ENCODE measurements at regions not wholly inside any gene's neighbourhood (a gene's known extent, or its start where the extent isn't known, plus 50 kb on each side); places are given as distances from the start of the nearest gene placed in this dataset.

- DNase-seq (ENCODE audit: low spot score): no peak
These were observed 724.4 kb upstream of the SLITRK5 start for GRCh38 chr13:86946734-86947133.

DNA sequence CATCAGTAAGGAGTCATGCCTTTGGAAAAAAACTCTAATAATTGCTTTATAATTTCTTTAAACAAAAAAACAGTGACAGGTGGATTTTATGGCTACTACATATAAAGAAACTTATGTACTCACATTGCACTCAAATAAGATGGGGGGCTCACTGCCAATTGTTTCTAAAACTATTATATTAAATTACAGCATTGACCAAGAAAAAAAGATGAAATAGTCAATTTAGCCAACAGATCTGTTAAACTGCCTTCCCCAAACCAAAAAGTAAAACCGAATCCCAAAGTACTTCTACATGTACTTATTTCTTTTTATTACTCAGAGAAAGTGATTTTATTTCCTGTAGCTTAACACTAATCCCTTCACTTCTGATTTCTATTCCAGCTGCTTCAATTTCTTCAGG, 716.8 kb upstream of the SLITRK5 start:
- DNase-seq (ENCODE audit: low spot score): no peak

DNA sequence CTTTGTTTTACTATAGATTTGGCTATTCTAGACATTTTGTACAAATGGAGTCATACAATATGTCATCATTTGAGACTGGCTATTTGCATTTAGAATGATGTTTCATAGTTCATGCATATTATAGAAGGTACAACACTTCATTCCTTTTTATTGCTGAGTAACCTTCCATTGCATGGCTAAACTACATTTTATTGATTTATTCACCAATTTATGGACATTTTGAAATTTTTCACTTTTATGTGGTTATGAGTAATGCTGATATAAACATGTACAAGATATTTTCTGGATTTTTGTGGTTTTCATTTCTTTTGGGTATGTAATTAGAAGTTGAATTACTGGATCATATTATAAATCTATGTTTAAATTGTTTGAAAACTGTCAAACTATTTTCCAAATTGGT, 710.3 kb upstream of the SLITRK5 start:
- DNase-seq (ENCODE audit: low spot score): no peak

DNA sequence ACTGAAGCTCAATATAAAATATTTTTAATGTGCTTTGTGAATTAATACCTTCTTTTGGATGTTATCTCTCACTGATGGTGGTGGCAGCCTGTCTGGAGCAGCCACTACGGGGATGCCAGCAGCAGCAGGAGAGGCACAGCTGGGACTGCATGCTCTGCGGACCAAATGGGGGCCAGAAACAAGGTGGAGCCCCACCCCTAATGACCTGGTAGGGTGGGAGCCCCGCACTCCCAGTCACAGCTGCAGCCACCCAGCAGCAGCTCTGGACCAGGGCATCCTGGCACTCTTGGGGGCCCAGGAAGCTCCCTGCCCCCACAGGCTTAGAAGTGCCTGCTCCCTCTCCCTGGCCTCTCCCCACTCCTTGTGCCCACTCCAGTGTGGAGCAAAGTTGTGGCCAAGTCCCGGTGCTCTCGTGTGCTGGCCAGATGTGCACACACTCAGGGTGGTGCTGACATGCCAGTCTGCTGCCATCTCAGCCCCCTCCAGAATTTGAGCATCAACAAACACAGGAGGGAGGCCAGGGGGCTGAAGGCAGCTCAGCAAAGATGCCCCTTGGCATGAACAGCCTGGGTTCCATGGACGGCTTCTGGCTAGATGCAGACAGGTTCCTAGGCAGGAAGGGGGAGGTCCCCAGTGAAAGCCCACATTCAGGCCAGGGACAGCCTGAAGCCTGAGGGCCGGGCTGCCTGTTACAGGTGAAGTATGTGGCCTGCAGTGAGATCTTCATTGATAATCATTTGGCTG, 696.7 kb upstream of the SLITRK5 start:
- no peak for DNase-seq (ENCODE audit: low spot score)

GRCh38 chr13:86974995-86975328, 696.2 kb upstream of the SLITRK5 start:
- DNase-seq (ENCODE audit: low spot score): no peak

DNA sequence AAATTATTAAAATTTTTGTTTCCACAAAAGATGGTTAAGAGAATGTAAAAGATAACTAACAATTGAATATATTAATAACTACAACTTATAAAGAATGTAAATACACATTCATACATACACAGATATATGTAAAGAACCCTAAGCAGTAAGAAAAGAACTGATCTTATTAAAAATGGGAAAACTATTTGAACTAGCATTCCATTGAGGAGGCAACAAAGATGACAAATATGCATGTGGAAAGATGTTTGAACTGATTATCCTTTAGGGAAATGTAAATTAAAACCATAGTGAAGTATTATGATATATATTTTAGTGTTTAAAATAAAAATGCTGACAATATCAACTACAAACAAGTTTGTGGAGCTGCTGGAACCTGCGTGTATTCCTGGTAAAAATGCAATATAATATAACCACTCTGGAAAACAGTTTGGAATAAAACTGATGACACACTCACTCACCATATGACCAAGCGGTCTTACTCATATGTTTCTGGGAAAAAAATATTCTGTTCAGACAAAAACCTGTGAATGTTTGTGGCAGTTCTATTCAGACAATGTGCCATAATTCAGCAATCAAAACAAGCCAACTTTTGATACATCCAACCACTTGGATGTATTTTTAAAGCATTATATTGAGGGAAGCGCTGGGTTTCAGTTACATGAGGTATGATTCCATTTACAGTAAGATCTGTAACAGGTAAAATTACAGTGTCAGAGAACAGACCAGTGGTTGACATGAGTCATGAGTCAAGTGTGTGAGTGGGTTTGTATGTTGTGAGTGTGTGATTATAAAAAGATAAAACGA, 694.4 kb upstream of the SLITRK5 start:
- DNase-seq (ENCODE audit: low spot score): no peak

DNA sequence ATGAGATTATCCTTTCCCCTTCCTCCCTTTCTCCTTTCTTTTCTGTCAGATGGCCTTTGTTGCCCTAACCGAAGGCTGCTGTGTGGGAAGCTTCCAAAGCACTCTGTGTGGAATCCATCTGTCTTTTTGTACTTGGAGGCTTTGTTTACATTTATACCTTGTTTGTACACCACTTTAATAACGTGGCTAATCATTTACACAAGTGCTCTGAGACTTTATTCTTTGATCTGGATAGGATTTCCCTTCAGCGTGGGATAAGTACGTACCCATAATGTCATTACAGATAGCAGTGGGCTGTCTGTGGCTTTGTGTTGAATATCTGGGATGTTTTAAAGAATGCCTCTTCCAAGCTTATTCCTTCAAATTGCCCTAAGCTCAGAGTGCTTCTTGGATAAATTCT, 684.7 kb upstream of the SLITRK5 start:
- no peak for DNase-seq (ENCODE audit: low spot score)

- no peak for DNase-seq (ENCODE audit: low spot score)
These were observed 678.9 kb upstream of the SLITRK5 start for GRCh38 chr13:86992251-86992650.

DNA sequence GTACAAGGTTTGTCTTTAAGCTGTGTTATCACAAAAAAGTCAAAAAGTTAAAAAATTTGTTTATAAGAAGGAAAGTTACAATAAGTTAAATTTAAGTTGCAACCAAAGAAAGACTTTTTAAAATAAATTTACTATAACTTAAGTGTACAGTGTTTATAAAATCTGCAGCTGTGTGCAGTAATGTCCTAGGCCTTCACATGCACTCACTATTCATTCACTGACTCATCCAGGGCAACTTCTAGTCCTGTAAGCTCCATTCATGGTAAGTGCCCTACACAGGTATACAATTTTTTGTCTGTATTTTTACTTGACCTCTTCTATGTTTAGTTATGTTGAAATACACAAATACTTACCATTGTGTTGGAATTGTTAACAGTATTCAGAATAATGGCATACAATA, 667.9 kb upstream of the SLITRK5 start:
- DNase-seq (ENCODE audit: low spot score): no peak

DNA sequence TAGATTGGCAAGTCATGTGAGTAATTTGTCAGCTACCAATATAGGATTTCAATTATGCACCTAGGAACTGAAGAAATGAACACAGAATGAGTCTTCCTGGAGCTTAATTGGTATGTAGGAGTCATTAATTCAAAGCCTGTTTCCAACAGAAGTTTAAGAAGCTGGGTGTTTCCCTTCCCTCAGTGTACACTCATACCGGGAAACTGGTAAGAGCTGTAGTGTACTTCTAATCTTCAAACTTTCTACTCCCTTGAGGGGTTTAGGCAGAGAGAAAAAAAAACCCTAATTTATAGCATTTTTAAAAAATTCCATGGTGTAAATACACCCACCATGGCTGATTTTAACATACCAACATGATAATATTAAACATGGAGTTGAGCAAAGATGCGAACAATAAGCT, 665.7 kb upstream of the SLITRK5 start:
- no peak for DNase-seq (ENCODE audit: low spot score)

GRCh38 chr13:87035526-87035925, 635.6 kb upstream of the SLITRK5 start:
- DNase-seq (ENCODE audit: low spot score): no peak

DNA sequence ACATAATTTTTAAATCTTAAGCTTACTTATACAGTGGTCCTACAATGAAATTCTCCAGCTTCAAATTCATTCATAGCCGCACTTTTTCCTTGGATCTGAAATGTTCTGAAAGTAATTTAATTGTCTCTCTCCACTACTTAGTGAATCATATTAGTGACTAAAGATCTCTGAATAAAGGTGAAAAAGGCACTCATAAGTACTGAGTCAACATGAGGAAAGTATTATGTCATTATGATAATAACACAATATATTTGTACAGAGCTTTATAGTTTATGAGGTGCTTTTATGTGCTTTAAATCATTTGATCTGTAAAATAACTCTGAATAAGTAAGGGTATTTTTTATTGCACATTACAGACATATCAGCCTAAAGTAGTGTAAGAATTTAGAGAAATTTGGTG, 628.2 kb upstream of the SLITRK5 start:
- no peak for DNase-seq (ENCODE audit: low spot score)

GRCh38 chr13:87052731-87053130, 618.4 kb upstream of the SLITRK5 start:
- DNase-seq (ENCODE audit: low spot score): no peak

DNA sequence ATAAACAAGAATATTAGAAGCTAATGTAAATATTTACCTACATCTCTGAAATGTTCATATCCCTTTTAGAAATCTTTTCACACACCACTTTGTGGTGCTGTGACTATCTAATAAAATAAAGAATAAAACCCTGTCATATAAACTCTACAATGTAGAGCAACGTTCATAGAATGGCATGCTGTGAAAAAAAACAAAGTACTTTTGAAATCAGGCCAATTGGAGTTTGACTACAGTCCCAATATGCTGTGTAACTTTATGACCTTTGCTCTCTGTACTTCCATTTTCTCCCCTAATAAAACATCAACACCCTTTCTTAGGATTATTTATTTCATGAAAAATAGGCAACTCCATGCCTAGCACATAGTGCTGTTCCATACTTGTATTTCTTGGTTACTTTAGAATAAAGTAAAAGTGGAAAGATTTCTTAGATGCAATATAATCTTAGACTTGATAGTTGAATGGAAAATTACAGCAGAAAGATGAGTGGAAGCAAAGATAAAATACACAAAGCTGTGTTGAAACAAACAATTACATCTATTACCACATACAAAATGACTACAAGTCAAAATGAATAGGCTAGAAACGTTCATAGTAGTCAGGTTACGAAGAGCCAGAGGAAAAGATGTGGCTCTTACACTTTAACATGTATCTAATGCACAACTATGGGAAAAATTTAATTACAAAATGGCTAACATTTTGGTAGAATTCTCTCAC, 613.2 kb upstream of the SLITRK5 start:
- no peak for DNase-seq (ENCODE audit: low spot score)

GRCh38 chr13:87058786-87059329, 612.3 kb upstream of the SLITRK5 start:
- DNase-seq (ENCODE audit: low spot score): no peak

DNA sequence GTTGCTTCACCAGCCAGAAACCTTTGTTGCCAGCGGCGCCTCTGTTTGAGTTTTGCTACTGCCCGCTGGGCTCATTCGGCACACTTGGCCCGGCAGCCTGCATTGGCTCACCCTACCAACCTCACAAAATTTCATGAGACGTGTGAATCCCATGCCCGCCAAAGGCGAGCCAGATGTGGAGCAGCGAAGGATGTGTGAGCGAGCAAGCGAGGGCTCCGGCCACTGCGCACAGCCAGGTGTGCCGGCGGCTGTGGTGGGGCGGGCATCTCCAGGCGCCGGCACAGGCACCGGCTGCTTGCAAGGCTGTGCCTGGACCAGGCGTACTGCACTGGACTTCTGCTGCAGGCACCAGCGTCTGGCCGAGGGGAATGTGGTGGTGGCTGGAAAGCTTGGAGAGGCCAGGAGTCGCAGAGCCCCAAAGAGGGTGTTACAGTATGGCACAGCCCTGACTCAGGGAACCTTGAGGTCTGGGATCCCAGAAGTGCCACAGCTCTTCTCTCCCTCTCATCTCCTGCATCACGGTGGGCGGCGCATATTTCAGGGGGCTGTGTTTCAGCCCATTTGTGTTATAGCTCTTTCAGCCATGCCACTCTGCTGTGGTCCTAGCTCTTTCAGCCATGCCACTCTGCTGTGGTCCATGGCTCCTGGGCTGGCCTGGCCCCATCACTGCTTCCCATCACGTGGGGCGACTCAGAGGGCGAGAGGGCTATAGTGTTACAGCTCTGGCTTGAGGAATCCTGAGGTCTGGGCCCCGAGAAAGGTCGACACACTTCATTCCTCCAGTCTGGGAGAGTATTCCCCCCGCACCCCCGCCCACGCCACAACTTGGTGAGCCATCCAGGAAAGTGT, 592.0 kb upstream of the SLITRK5 start:
- no peak for DNase-seq (ENCODE audit: low spot score)

GRCh38 chr13:87080100-87080779, 590.9 kb upstream of the SLITRK5 start:
- no peak for DNase-seq (ENCODE audit: low spot score)

GRCh38 chr13:87084192-87084591, 587.0 kb upstream of the SLITRK5 start:
- DNase-seq (ENCODE audit: low spot score): no peak

DNA sequence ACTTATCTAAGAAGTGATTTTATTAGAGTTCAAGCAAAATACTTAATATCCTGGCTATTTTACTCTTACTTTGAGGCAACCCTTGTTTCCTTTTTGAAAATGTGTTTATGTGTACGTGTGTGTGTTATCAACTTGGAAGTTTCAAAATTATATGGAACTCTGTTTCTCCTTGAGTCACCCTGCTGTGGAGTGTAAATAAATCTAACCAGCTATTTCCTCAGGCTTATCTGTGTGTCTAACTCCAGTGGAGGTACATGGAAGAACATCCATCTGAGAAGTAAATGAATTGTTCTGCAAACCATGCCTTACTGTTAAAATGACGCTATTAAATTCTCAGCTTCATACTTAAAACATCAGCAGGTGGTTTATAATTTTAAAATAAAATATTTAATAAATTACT, 583.4 kb upstream of the SLITRK5 start:
- DNase-seq (ENCODE audit: low spot score): no peak

GRCh38 chr13:87089391-87089790, 581.8 kb upstream of the SLITRK5 start:
- DNase-seq (ENCODE audit: low spot score): no peak

- DNase-seq (ENCODE audit: low spot score): no peak
These were observed 577.8 kb upstream of the SLITRK5 start for GRCh38 chr13:87093399-87093798.

All from hematopoietic multipotent progenitor cell treated with erythropoietin and hydrocortisone succinate and interleukin-3 and kit ligand, for 15 days (in vitro differentiated cells).